H1 (cell line): ENCODE measurements at regions not wholly inside any gene's neighbourhood (a gene's known extent, or its start where the extent isn't known, plus 50 kb on each side); places are given as distances from the start of the nearest gene placed in this dataset.

Source experiments
- CTCF ChIA-PET: fragments of 300-600 bp; sonication (Branson Sonifier 250); formaldehyde crosslinking; loops from one replicate; lab custom pipeline; 2021; ENCODE audit not compliant: partially characterized antibody; lab: Charles Lee
- POLR2A ChIA-PET: fragments of 300-600 bp; sonication (Branson Sonifier 250); formaldehyde crosslinking; loops from one replicate; lab custom pipeline; 2021; ENCODE audit warnings: inconsistent platforms; ENCODE audit not compliant: partially characterized antibody; lab: Charles Lee
- DNase-seq, 2 experiments: peaks; one replicate each; pipeline versions ENCODE4 v3.0.0 to v3.0.0-alpha.2; 2010 to 2022; ENCODE audit warnings: low spot score in 2 of 2, low read depth in 1 of 2, mixed read lengths in 1 of 2
- FAIRE-seq: peaks from 2 replicates; lab custom pipeline; 2011; peaks lifted over from hg19 to GRCh38; lab: Jason Lieb, UNC
- H2AFZ ChIP-seq: 2 replicates; pipeline ENCODE4 v1.8.1; 2012; ENCODE audit warnings: low read length, inconsistent platforms
- H2AK5ac ChIP-seq: 2 replicates; pipeline ENCODE4 v1.6.1; 2013; ENCODE audit warnings: low read depth, low read length
- H2BK120ac ChIP-seq: replicated peaks from 2 replicates; pipeline ENCODE3; 2013; ENCODE audit warnings: low read depth, low read length, inconsistent platforms
- H2BK12ac ChIP-seq: 2 replicates; pipeline ENCODE4 v1.6.1; 2013; ENCODE audit warnings: low read depth, low read length
- H2BK15ac ChIP-seq: 2 replicates; pipeline ENCODE4 v1.6.1; 2013; ENCODE audit warnings: low read length
- H2BK20ac ChIP-seq: 2 replicates; pipeline ENCODE4 v1.6.1; 2013; ENCODE audit warnings: low read length
- H2BK5ac ChIP-seq: 2 replicates; pipeline ENCODE4 v1.6.1; 2013; ENCODE audit warnings: low read depth, low read length
- H3K14ac ChIP-seq: 2 replicates; pipeline ENCODE4 v1.6.1; 2013; ENCODE audit warnings: inconsistent platforms; ENCODE audit not compliant: insufficient read length
- H3K18ac ChIP-seq: 2 replicates; pipeline ENCODE4 v1.6.1; 2013; ENCODE audit warnings: low read length; ENCODE audit errors: extremely low read depth
- H3K23ac ChIP-seq: 2 replicates; pipeline ENCODE4 v1.6.1; 2013; ENCODE audit warnings: inconsistent platforms; ENCODE audit not compliant: insufficient read length
- H3K23me2 ChIP-seq: 2 replicates; pipeline ENCODE4 v1.6.1; 2013; ENCODE audit warnings: low read depth, low read length
- H3K27ac ChIP-seq: 2 replicates; pipeline ENCODE4 v1.6.1; 2011; ENCODE audit warnings: low read depth, low read length, inconsistent platforms
- H3K27me3 ChIP-seq, 4 experiments: replicated peaks in 1 of 4; 1 replicate in 1 of 4; 2 replicates in 3 of 4; pipeline versions ENCODE4 v1.6.1 to v1.8.1; 2011 to 2013; ENCODE audit warnings: low read length in 3 of 4, mild to moderate bottlenecking in 3 of 4, inconsistent platforms in 2 of 4, mixed read lengths in 2 of 4, moderate library complexity in 1 of 4; ENCODE audit not compliant: control insufficient read depth in 3 of 4, insufficient read depth in 3 of 4; ENCODE audit errors: extremely low read depth in 1 of 4
- H3K36me3 ChIP-seq, 4 experiments: 2 replicates each; pipeline versions ENCODE4 v1.6.1 to v1.8.1; 2011 to 2013; ENCODE audit warnings: mild to moderate bottlenecking in 4 of 4, low read length in 3 of 4, moderate library complexity in 2 of 4, control low read depth in 1 of 4, inconsistent platforms in 1 of 4; ENCODE audit not compliant: insufficient read depth in 4 of 4, control insufficient read depth in 2 of 4
- H3K4ac ChIP-seq: replicated peaks from 2 replicates; pipeline ENCODE3; 2013; ENCODE audit warnings: low read length, low read depth, mixed read lengths, inconsistent platforms; ENCODE audit not compliant: insufficient read length
- H3K4me1 ChIP-seq, 4 experiments: replicated peaks in 1 of 4; 1 replicate in 1 of 4; 2 replicates in 3 of 4; pipeline versions ENCODE4 v1.6.1 to v1.8.1; 2011 to 2013; ENCODE audit warnings: low read length in 3 of 4, inconsistent platforms in 2 of 4, mixed read lengths in 1 of 4; ENCODE audit not compliant: insufficient read depth in 4 of 4, control insufficient read depth in 3 of 4
- H3K4me2 ChIP-seq, 2 experiments: 2 replicates each; pipeline versions ENCODE4 v1.6.1 to v1.8.1; 2011 to 2013; ENCODE audit warnings: low read depth in 2 of 2, low read length in 2 of 2, control low read depth in 1 of 2, inconsistent platforms in 1 of 2, mild to moderate bottlenecking in 1 of 2; ENCODE audit not compliant: insufficient read depth in 1 of 2
- H3K4me3 ChIP-seq, 4 experiments: fragments of 200-600, 300-600 bp in 1 of 4; sonication (generic), shearing (Covaris generic), sonication (Bioruptor Twin) in 1 of 4; 2 replicates each; pipeline versions ENCODE4 v1.5.1 to v1.8.1; 2011 to 2016; ENCODE audit warnings: low read length in 4 of 4, low read depth in 3 of 4, control low read depth in 2 of 4, inconsistent platforms in 2 of 4, mild to moderate bottlenecking in 2 of 4, mixed read lengths in 1 of 4, moderate library complexity in 1 of 4; ENCODE audit not compliant: insufficient read depth in 2 of 4; ENCODE audit errors: extremely low read depth in 1 of 4
- H3K56ac ChIP-seq: replicated peaks from 2 replicates; pipeline ENCODE3; 2013; ENCODE audit warnings: low read depth, mild to moderate bottlenecking, mixed read lengths, low read length, inconsistent platforms; ENCODE audit not compliant: insufficient read length
- H3K79me1 ChIP-seq: 2 replicates; pipeline ENCODE4 v1.6.1; 2013; ENCODE audit warnings: low read depth, low read length, control low read depth
- H3K79me2 ChIP-seq, 2 experiments: 2 replicates each; pipeline versions ENCODE4 v1.6.1 to v1.8.1; 2012 to 2013; ENCODE audit warnings: low read length in 2 of 2, mild to moderate bottlenecking in 2 of 2, inconsistent platforms in 1 of 2; ENCODE audit not compliant: insufficient read depth in 2 of 2, control insufficient read depth in 1 of 2
- H3K9ac ChIP-seq, 4 experiments: replicated peaks in 1 of 4; 1 replicate in 1 of 4; 2 replicates in 3 of 4; pipeline versions ENCODE4 v1.6.1 to v1.8.1; 2011 to 2013; ENCODE audit warnings: low read depth in 3 of 4, low read length in 3 of 4, control low read depth in 2 of 4, mild to moderate bottlenecking in 2 of 4, moderate library complexity in 2 of 4, inconsistent platforms in 1 of 4; ENCODE audit errors: extremely low read depth in 1 of 4
- H3K9me3 ChIP-seq, 2 experiments: 2 replicates each; pipeline versions ENCODE4 v1.6.1 to v1.8.1; 2012 to 2013; ENCODE audit warnings: mild to moderate bottlenecking in 2 of 2, moderate library complexity in 2 of 2, control low read depth in 1 of 2, inconsistent platforms in 1 of 2, low read depth in 1 of 2, low read length in 1 of 2, mixed read lengths in 1 of 2; ENCODE audit not compliant: insufficient read depth in 2 of 2
- H4K20me1 ChIP-seq, 2 experiments: replicated peaks in 1 of 2; 2 replicates each; pipeline versions ENCODE3 to v1.8.1; 2011 to 2013; ENCODE audit warnings: inconsistent platforms in 2 of 2, low read length in 2 of 2, mild to moderate bottlenecking in 1 of 2; ENCODE audit not compliant: insufficient read depth in 2 of 2, control insufficient read depth in 1 of 2
- H4K5ac ChIP-seq: 2 replicates; pipeline ENCODE4 v1.6.1; 2013; ENCODE audit warnings: low read length, low read depth, mixed read lengths, inconsistent platforms; ENCODE audit not compliant: insufficient read length
- H4K8ac ChIP-seq: 2 replicates; pipeline ENCODE4 v1.8.0; 2013; ENCODE audit warnings: mild to moderate bottlenecking, moderate library complexity, low read length, inconsistent platforms; ENCODE audit not compliant: insufficient read depth; ENCODE audit errors: extremely low read depth
- H4K91ac ChIP-seq: replicated peaks from 2 replicates; pipeline ENCODE3; 2013; ENCODE audit warnings: low read length, mixed read lengths, inconsistent platforms; ENCODE audit not compliant: insufficient read length
- KDM4A ChIP-seq: IDR thresholded peaks from one replicate; pipeline ENCODE4 v1.7.1; 2012; ENCODE audit warnings: low read depth, mild to moderate bottlenecking, moderate library complexity, low read length, inconsistent platforms; ENCODE audit not compliant: severe bottlenecking
- SP2 ChIP-seq: IDR thresholded peaks from 2 replicates; pipeline ENCODE4 v1.6.1; 2012; ENCODE audit warnings: mild to moderate bottlenecking, low read length, inconsistent platforms
- SUZ12 ChIP-seq: fragments of 200-600 bp; sonication (generic); IDR thresholded peaks from 2 replicates; pipeline ENCODE4 v1.6.1; 2012; ENCODE audit warnings: mild to moderate bottlenecking, inconsistent platforms, low read length, moderate library complexity, mixed read lengths
- TAF1 ChIP-seq: IDR thresholded peaks from 2 replicates; pipeline ENCODE4 v1.6.1; 2011; ENCODE audit warnings: mild to moderate bottlenecking, low read depth, low read length
- TBP ChIP-seq: IDR thresholded peaks from 2 replicates; pipeline ENCODE4 v1.6.1; 2011; ENCODE audit warnings: low read depth, low read length, improper control_type of control experiment
- ZNF274 ChIP-seq: IDR thresholded peaks from 2 replicates; pipeline ENCODE4 v1.7.0; 2012; ENCODE audit warnings: low read length, borderline replicate concordance; ENCODE audit errors: extremely low read depth
- WGBS, 2 experiments: shearing (Covaris generic) in 1 of 2; methylation state at CpG; one replicate each; pipeline versions ENCODE4 v1.1.6 to v1.1.7; 2013 to 2015; ENCODE audit warnings: low lambda C conversion rate in 2 of 2, mixed read lengths in 2 of 2, inconsistent platforms in 1 of 2, low coverage in 1 of 2, missing lambda C conversion rate in 1 of 2; ENCODE audit not compliant: insufficient replicate concordance in 2 of 2, insufficient coverage in 1 of 2, insufficient read length in 1 of 2; ENCODE audit errors: extremely low coverage in 1 of 2, missing lambda C conversion rate in 1 of 2; 5-methylcytosine and 5-hydroxymethylcytosine counted together

- Histone ChIP-seq H2AK5ac (peak overlapping the region; percentile 96; the same call in 1 of the 2 replicates), H2BK15ac (peak overlapping the region; percentile 100), H3K14ac (no peak overlapping the region), H4K91ac (peak overlapping the region; percentile 94), H2BK120ac (peak overlapping the region; percentile 55), H3K56ac (no peak overlapping the region), H3K79me2 (no peaks in the 10 kb centered on the region), H2AFZ (no peak overlapping the region), H3K4me2 (no peak overlapping the region), H3K4me1 (peaks cover 2 to 15% (median 5%) of the 10 kb centered on the region in 4 experiments; a peak in 6 of 7 replicates), H4K8ac (no peak overlapping the region), H2BK12ac (peak overlapping the region; percentile 87; the same call in 1 of the 2 replicates), H2BK5ac (peak overlapping the region; percentile 83; the same call in 1 of the 2 replicates), H3K9me3 (no peaks in the 10 kb centered on the region), H3K23ac (no peak overlapping the region), H4K20me1 (peaks cover 0 to 2% of the 10 kb centered on the region in 2 experiments), H3K27me3 (peaks cover 0 to 2% (median 0%) of the 10 kb centered on the region in 4 experiments; a peak in 2 of 7 replicates), H3K23me2 (no peaks in the 10 kb centered on the region), H3K9ac (no peak overlapping the region; a peak in 1 of 7 replicates), H3K79me1 (no peaks in the 10 kb centered on the region), H3K4ac (peak overlapping the region; percentile 83), H3K18ac (peak overlapping the region; percentile 32; the same call in 1 of the 2 replicates), H3K27ac (no peak overlapping the region), H2BK20ac (peak overlapping the region; percentile 90; the same call in 1 of the 2 replicates), H3K4me3 (no peak overlapping the region), H4K5ac (no peak overlapping the region), H3K36me3 (no peaks in the 10 kb centered on the region)
- CTCF ChIA-PET = interaction anchor here (0.6 to 4.9 kb wide), 33 partner anchors 9 to 452 kb away, joined by 3 to 75 read pairs (median 4); no protein-coding TSS in a partner anchor
- WGBS, 2 experiments = 80% methylated on average over 9 of the region's 9 CpGs; no CpG with 5 or more reads in 1 of the 2 experiments
- POLR2A ChIA-PET = no interaction called here
- no peak for DNase-seq
- TF ChIP-seq TAF1 (no peak), SUZ12 (no peak), TBP (no peak), KDM4A (no peak), ZNF274 (no peak), SP2 (no peak)
- no peak for FAIRE-seq
These were observed 175.0 kb downstream of the IRF8 start for GRCh38 chr16:86073763-86074493.
